Upper lobe of left lung (tissue), 6 donors: ENCODE measurements at regions not wholly inside any gene's neighbourhood (a gene's known extent, or its start where the extent isn't known, plus 50 kb on each side); places are given as distances from the start of the nearest gene placed in this dataset.

ENCODE experiments used
- ATAC-seq, 2 donors: fragments of 200-7000 bp; cut with Tn5 transposase; one replicate each; pipeline ENCODE4 v1.9.1; 2022; ENCODE audit warnings: mild to moderate bottlenecking in 2 of 2, moderate library complexity in 2 of 2; ENCODE audit not compliant: low FRiP score in 2 of 2
- DNase-seq, 2 donors: peaks; one replicate each; pipeline ENCODE4 v3.0.0-alpha.2; 2019 to 2020
- H3K27ac ChIP-seq, 4 donors: fragments of 200-600 bp; sonication (generic); one replicate each; pipeline ENCODE4 v1.5.1; 2016 to 2019
- H3K27me3 ChIP-seq, 4 donors: fragments of 200-600 bp; sonication (generic); one replicate each; pipeline ENCODE4 v1.5.1; 2017 to 2019
- H3K36me3 ChIP-seq, 4 donors: fragments of 200-600 bp; sonication (generic); one replicate each; pipeline ENCODE4 v1.5.1; 2016 to 2019
- H3K4me1 ChIP-seq, 4 donors: fragments of 200-600 bp; sonication (generic); one replicate each; pipeline ENCODE4 v1.5.1; 2018 to 2019
- H3K4me3 ChIP-seq, 4 donors: fragments of 200-600 bp; sonication (generic); one replicate each; pipeline ENCODE4 v1.5.1; 2017 to 2019; ENCODE audit warnings: mild to moderate bottlenecking in 2 of 4, moderate library complexity in 1 of 4
- H3K9me3 ChIP-seq, 4 donors: fragments of 200-600 bp; sonication (generic); one replicate each; pipeline ENCODE4 v1.5.1; 2018 to 2019
- EP300 ChIP-seq, 4 donors: sonication (generic); formaldehyde crosslinking; IDR thresholded peaks; one replicate each; pipeline ENCODE4 v1.5.1; 2017; ENCODE audit warnings: antibody characterized with exemption in 4 of 4, control low read depth in 2 of 4
- POLR2A ChIP-seq, 4 donors: fragments of 450-650 bp; IDR thresholded peaks; one replicate each; pipeline ENCODE4 v1.5.1; 2016 to 2017; ENCODE audit warnings: antibody characterized with exemption in 4 of 4, mild to moderate bottlenecking in 2 of 4
- POLR2AphosphoS5 ChIP-seq, 2 donors: sonication (generic); formaldehyde crosslinking; IDR thresholded peaks; one replicate each; pipeline ENCODE4 v1.5.1; 2017; ENCODE audit warnings: antibody characterized with exemption in 2 of 2
- WGBS, 2 donors: methylation state at CpG; one replicate each; pipeline ENCODE4 v1.1.5; 2017 to 2018; 5-methylcytosine and 5-hydroxymethylcytosine counted together
- TF ChIP-seq, protein P1 (sequence below), 6 experiments: fragments of 450-650 bp in 4 of 6; fragments of 200-600 bp in 2 of 6; sonication (generic) in 2 of 6; IDR thresholded peaks; one replicate each; pipeline ENCODE4 v1.5.1; 2016 to 2019; ENCODE audit warnings: antibody characterized with exemption in 6 of 6
- donor health status: DM: no; HTN: no; CAD: no; lungs with moderate emphysema.
- donor health status: DM: no; HTN: yes; CAD: no; lungs with severe emphysema.

DNA sequence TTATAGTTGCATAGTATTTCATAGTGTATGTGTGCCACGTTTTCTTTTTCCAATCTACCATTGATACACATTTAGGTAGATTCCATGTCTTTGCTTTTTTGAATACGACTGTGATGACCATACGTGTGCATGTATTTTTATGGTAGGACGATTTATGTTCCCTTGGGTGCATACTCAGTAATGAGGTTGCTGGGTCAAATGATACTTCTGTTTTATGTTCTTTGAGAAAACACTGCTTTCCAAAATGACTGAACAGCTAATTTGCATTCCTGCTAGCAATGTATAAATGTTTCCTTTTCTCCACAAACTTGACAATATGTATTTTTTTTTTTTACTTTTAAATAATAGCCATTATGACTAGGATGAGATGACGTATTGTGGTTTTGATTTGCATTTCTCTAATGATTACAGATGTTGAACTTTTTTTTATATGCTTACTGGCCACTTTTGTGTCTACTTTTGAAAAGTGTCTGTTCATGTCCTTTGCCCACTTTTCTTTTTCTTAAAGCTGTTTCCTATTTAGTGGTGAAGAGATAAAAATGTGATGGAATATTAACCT is 969.5 kb upstream of the NDST4 start:
- ATAC-seq (no peak), DNase-seq (no peak)
- H3K27ac ChIP-seq, result no peak overlapping the region
- no peak overlapping the region for H3K4me3 ChIP-seq
- H3K36me3 ChIP-seq, result no peaks in the 10 kb centered on the region
- TF ChIP-seq, protein P1, sequence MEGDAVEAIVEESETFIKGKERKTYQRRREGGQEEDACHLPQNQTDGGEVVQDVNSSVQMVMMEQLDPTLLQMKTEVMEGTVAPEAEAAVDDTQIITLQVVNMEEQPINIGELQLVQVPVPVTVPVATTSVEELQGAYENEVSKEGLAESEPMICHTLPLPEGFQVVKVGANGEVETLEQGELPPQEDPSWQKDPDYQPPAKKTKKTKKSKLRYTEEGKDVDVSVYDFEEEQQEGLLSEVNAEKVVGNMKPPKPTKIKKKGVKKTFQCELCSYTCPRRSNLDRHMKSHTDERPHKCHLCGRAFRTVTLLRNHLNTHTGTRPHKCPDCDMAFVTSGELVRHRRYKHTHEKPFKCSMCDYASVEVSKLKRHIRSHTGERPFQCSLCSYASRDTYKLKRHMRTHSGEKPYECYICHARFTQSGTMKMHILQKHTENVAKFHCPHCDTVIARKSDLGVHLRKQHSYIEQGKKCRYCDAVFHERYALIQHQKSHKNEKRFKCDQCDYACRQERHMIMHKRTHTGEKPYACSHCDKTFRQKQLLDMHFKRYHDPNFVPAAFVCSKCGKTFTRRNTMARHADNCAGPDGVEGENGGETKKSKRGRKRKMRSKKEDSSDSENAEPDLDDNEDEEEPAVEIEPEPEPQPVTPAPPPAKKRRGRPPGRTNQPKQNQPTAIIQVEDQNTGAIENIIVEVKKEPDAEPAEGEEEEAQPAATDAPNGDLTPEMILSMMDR (IDR thresholded peaks at IDR 0.05), result no peak
- TF ChIP-seq EP300 (IDR thresholded peaks at IDR 0.05) (no peak), POLR2A (IDR thresholded peaks at IDR 0.05) (no peak), POLR2AphosphoS5 (IDR thresholded peaks at IDR 0.05) (no peak)
- no peaks in the 10 kb centered on the region for H3K4me1 ChIP-seq
- H3K27me3 ChIP-seq, result no peaks in the 10 kb centered on the region
- no peaks in the 10 kb centered on the region for H3K9me3 ChIP-seq
- 84 to 86% methylated on average over 5 of the region's 5 CpGs for WGBS, 2 donors

DNA sequence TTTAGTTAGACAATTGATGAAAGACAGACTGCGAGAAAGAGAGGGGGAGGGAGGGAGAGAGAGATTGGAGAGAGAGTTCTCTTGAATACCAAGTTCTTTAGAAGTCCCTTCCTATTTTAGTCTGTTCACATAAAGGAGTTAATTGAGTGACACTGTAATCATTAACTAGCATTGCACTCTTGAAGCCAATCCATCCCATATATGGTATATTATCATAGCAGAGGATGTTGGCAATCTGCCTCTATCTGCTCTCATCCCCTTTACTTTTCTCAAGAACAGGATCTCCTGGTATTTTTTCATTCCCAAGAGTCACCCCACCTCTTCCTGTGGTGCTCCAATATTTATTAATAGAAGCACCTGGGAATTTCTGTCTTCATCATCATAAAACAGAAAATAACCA is 959.6 kb upstream of the NDST4 start:
- Histone ChIP-seq H3K9me3 (no peaks in the 10 kb centered on the region), H3K4me3 (no peak overlapping the region), H3K27me3 (no peaks in the 10 kb centered on the region), H3K4me1 (no peaks in the 10 kb centered on the region), H3K27ac (no peak overlapping the region), H3K36me3 (no peaks in the 10 kb centered on the region)
- 68 to 82% methylated on average over 1 of the region's 1 CpG for WGBS, 2 donors
- ATAC-seq, result no peak
- no peak for TF ChIP-seq POLR2AphosphoS5 (IDR thresholded peaks at IDR 0.05)
- no peak for TF ChIP-seq POLR2A (IDR thresholded peaks at IDR 0.05)
- TF ChIP-seq, protein P1 (IDR thresholded peaks at IDR 0.05), result no peak
- no peak for TF ChIP-seq EP300 (IDR thresholded peaks at IDR 0.05)
- DNase-seq, result no peak

DNA sequence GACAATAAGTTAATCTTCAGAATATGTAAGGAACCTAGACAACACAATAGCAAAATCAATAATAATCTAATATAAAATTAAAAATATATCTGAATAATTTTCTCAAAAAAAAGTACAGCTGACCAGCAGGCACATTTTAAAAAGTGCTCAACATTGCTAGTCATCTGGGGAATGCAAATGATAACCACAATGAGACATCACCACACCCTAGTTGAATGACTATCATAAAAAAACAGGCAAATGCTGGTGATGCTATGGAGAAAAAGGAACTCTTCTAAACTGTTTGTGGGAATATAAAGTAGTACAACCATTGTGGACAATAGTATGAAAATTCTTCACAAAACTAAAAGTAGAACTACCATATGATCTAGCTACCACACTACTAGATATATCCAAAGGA is 956.9 kb upstream of the NDST4 start:
- Histone ChIP-seq H3K27me3 (no peaks in the 10 kb centered on the region), H3K4me1 (no peaks in the 10 kb centered on the region), H3K4me3 (no peak overlapping the region), H3K27ac (no peak overlapping the region), H3K9me3 (no peaks in the 10 kb centered on the region), H3K36me3 (no peaks in the 10 kb centered on the region)
- no peak for ATAC-seq
- no peak for TF ChIP-seq EP300 (IDR thresholded peaks at IDR 0.05)
- TF ChIP-seq POLR2AphosphoS5 (IDR thresholded peaks at IDR 0.05), result no peak
- no peak for TF ChIP-seq POLR2A (IDR thresholded peaks at IDR 0.05)
- TF ChIP-seq, protein P1 (IDR thresholded peaks at IDR 0.05), result no peak
- DNase-seq, result no peak

- WGBS, 2 donors, result 60 to 63% methylated on average over 4 to 5 of the region's 5 CpGs
- no peak for ATAC-seq
- TF ChIP-seq EP300 (IDR thresholded peaks at IDR 0.05) (no peak), POLR2A (IDR thresholded peaks at IDR 0.05) (no peak), POLR2AphosphoS5 (IDR thresholded peaks at IDR 0.05) (no peak)
- TF ChIP-seq, protein P1 (IDR thresholded peaks at IDR 0.05), result no peak
- H3K9me3 ChIP-seq, result no peaks in the 10 kb centered on the region
- no peaks in the 10 kb centered on the region for H3K4me1 ChIP-seq
- no peak overlapping the region for H3K27ac ChIP-seq
- no peak for DNase-seq
- no peaks in the 10 kb centered on the region for H3K27me3 ChIP-seq
- no peaks in the 10 kb centered on the region for H3K36me3 ChIP-seq
- no peak overlapping the region for H3K4me3 ChIP-seq
Observed at GRCh38 chr4:116066711-116067245, 953.4 kb upstream of the NDST4 start.

DNA sequence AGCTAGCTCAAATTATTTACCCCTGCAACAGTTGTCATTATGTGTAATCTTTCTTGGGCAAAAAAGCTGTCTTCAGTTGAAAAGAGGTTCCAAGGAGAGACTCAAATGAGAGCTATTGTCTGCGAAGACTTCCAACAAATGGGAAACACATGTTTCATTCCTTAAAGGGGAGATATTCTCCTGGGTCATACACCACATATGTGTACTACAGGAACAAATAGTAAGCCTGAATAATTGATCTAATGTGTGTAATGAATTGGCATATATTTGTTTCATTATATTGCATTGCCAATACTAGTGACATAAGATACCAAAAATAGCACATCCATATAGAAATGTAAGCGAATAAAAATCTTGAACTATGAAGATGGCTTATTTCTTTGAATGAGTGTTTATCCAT is 950.9 kb upstream of the NDST4 start:
- Histone ChIP-seq H3K9me3 (no peaks in the 10 kb centered on the region), H3K27ac (no peak overlapping the region), H3K27me3 (no peaks in the 10 kb centered on the region), H3K4me1 (no peaks in the 10 kb centered on the region), H3K4me3 (no peak overlapping the region), H3K36me3 (no peaks in the 10 kb centered on the region)
- WGBS, 2 donors, result 88 to 92% methylated on average over 2 of the region's 2 CpGs
- TF ChIP-seq POLR2AphosphoS5 (IDR thresholded peaks at IDR 0.05), result no peak
- DNase-seq (no peak), ATAC-seq (no peak)
